Heart right ventricle (tissue), 16 donors: ENCODE measurements at regions not wholly inside any gene's neighbourhood (a gene's known extent, or its start where the extent isn't known, plus 50 kb on each side); places are given as distances from the start of the nearest gene placed in this dataset.

Experiments used
- ATAC-seq, 8 donors: fragments of 200-7000 bp; cut with Tn5 transposase; one replicate each; pipeline ENCODE4 v1.9.1; 2020; ENCODE audit warnings: mild to moderate bottlenecking in 8 of 8, moderate library complexity in 8 of 8, moderate number of reproducible peaks in 1 of 8
- DNase-seq, 2 donors: peaks; one replicate each; pipeline ENCODE4 v3.0.0-alpha.2; 2020
- H3K27ac ChIP-seq, 10 donors: fragments of 200-600 bp; sonication (generic) in 2 of 10; one replicate each; pipeline versions ENCODE4 v1.5.0 to v1.8.0; 2020 to 2022; ENCODE audit warnings: mild to moderate bottlenecking in 3 of 10
- H3K27me3 ChIP-seq, 7 donors: fragments of 200-600 bp; one replicate each; pipeline ENCODE4 v1.8.0; 2021 to 2022; ENCODE audit warnings: mild to moderate bottlenecking in 2 of 7
- H3K36me3 ChIP-seq, 9 donors: fragments of 200-600 bp; sonication (generic) in 1 of 9; one replicate each; pipeline versions ENCODE4 v1.5.0 to v1.8.0; 2020 to 2022; ENCODE audit warnings: mild to moderate bottlenecking in 2 of 9
- H3K4me1 ChIP-seq, 9 donors: fragments of 200-600 bp; sonication (generic) in 1 of 9; one replicate each; pipeline versions ENCODE4 v1.5.0 to v1.8.0; 2020 to 2022; ENCODE audit warnings: mild to moderate bottlenecking in 4 of 9
- H3K4me3 ChIP-seq, 10 donors: fragments of 200-600 bp; sonication (generic) in 2 of 10; one replicate each; pipeline versions ENCODE4 v1.5.0 to v1.8.0; 2020 to 2022; ENCODE audit warnings: mild to moderate bottlenecking in 7 of 10, moderate library complexity in 2 of 10
- H3K9me3 ChIP-seq, 11 donors: fragments of 200-600 bp in 10 of 11; sonication (generic) in 2 of 11; one replicate each; pipeline versions ENCODE4 v1.5.0 to v1.8.0; 2013 to 2022; ENCODE audit warnings: mild to moderate bottlenecking in 2 of 11, control low read depth in 1 of 11, moderate library complexity in 1 of 11
- CTCF ChIP-seq, 9 donors: fragments of 200-600 bp; sonication (generic) in 2 of 9; IDR thresholded peaks; one replicate each; pipeline versions ENCODE4 v1.5.0 to v1.8.0; 2021 to 2022; ENCODE audit warnings: antibody characterized with exemption in 9 of 9, mild to moderate bottlenecking in 5 of 9, moderate library complexity in 1 of 9
- WGBS, 2 donors: extraction: QIAGEN DNeasy Blood & Tissue Kit; methylation state at CpG; one replicate each; pipeline ENCODE4 v1.1.7; 2013; ENCODE audit warnings: inconsistent platforms in 1 of 2; 5-methylcytosine and 5-hydroxymethylcytosine counted together
- intact Hi-C, 10 donors: fragments of 100-400 bp; cut with DNase I; formaldehyde crosslinking; loops; one replicate each; pipeline versions ENCODE4 v1.11.1 to v1.14.2; 2022
- donor health status: Arrhythmogenic right ventricular cardiomyopathy.
- donor health status: ischemic (EF 13 %, LVEDD 7.1; RV severe dilation, severe dysfunction).
- donor health status: healthy with polysubstance abuse.
- donor health status: DM: no; HTN: yes; CAD: no.
- donor health status: DM: no; HTN: no; CAD: no.
- donor health status: ischemic (EF 25% LVEDD 6.9; RV normal size, moderate dysfunction).
- donor health status: ischemic (EF 25% LVEDD 5.7; RV mildly dilated, moderate dysfunction).
- donor health status: healthy.
- donor health status: DM: yes; HTN: yes; CAD: no.
- donor health status: Ischemic cardiomyopathy.
- donor health status: ischemic (EF 35%, LVEDD 5.7; RV mildly dilated, moderate dysfunction).
- donor health status: nonischemic (EF 11% LVEDD 7.7; RV severe dilation, severe dysfunction).
- donor health status: DM: yes; HTN: yes; CAD: no.
- donor health status: PGD.
- donor health status: ischemic (EF 29% LVEDD 5.4; RV normal size, mild dysfunction).
- donor health status: nonischemic (EF 23%, LVEDD 6.1; RV moderate dilation, normal function).

DNA sequence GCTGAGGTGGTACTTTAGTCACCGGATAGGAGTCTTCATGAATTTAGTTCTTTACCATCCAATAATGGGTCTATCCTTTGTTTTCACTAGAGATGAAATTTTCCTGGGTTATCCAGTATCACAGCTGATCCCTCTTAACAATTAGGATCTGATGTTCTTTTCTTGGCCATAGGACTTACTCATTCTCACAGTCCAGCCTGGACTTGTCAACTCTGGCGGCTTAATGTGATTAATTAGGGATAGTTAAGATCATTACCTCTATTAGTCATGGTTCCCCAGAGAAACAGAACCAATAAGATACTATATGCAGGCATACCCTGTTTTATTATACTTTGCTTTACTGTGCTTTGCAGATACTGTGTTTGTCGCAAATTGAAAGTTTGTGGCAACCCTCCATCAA lies 272.7 kb upstream of the FAT4 start:
- no peaks in the 10 kb centered on the region for H3K4me1 ChIP-seq
- WGBS, 2 donors = 90 to 92% methylated on average over 3 of the region's 3 CpGs
- H3K4me3 ChIP-seq = no peak overlapping the region
- no peak for DNase-seq
- peaks cover 0 to 5% (median 0%) of the 10 kb centered on the region in 11 donors for H3K9me3 ChIP-seq
- intact Hi-C loops = no loop called here
- no peaks in the 10 kb centered on the region for H3K27me3 ChIP-seq
- H3K27ac ChIP-seq = no peak overlapping the region
- TF ChIP-seq CTCF (IDR thresholded peaks at IDR 0.05) = no peak
- ATAC-seq = no peak
- no peaks in the 10 kb centered on the region for H3K36me3 ChIP-seq

DNA sequence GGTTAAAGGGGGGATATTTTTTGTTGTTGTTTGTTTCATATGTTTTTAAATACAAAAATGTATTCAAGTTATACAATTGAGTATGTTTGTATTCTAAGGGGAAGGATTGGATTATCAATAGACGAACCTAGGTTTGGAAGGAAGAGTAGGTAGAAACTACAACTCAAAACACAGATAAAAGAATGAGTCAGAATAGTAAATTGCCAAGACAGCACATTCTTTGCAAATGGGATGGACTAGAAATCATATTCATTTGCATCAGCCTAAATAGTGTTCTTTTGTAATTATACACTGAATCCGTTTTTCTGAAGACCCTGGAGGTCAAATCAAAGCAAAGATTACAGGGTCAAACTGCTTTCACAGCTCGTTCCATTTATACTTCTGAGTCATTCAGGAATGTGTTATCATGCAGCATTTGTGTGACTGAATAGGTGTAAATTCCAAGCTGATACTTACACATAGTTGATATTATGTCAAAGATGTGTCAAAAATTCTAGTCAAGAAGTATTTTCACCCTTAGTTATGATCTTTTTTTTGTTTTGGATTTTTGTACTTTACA lies 273.3 kb upstream of the FAT4 start:
- H3K36me3 ChIP-seq = no peaks in the 10 kb centered on the region
- H3K4me1 ChIP-seq = no peaks in the 10 kb centered on the region
- H3K4me3 ChIP-seq = no peak overlapping the region
- no peaks in the 10 kb centered on the region for H3K27me3 ChIP-seq
- DNase-seq (no peak), ATAC-seq (no peak)
- TF ChIP-seq CTCF (IDR thresholded peaks at IDR 0.05) = no peak
- intact Hi-C loops = no loop called here
- WGBS, 2 donors = 35 to 36% methylated on average over 3 of the region's 3 CpGs
- peaks cover 0 to 5% (median 0%) of the 10 kb centered on the region in 11 donors for H3K9me3 ChIP-seq
- H3K27ac ChIP-seq = no peak overlapping the region

DNA sequence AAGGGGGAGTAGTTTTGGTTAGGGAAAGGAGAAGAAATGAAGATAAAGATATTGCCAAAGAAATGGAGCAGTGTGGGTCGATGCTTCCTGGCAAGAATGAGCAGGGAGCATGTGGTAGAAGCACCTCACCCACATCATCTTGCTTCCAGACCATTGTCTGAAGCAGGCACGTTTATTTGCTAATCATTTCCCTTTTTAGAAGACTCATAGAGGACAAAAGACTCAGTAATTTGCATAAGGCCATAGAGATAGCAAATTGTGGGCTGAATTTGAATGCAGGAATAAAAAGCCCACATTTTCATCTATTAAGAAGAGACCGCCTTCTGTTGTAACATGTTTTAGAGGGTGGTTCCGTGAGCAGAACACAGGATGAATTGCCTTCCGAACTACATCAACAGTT lies 275.2 kb upstream of the FAT4 start:
- DNase-seq = no peak
- no peaks in the 10 kb centered on the region for H3K27me3 ChIP-seq
- H3K36me3 ChIP-seq = no peaks in the 10 kb centered on the region
- peaks cover 0 to 9% (median 0%) of the 10 kb centered on the region in 11 donors for H3K9me3 ChIP-seq
- intact Hi-C loops = no loop called here
- ATAC-seq = no peak
- H3K4me3 ChIP-seq = no peak overlapping the region
- H3K4me1 ChIP-seq = no peaks in the 10 kb centered on the region
- WGBS, 2 donors = 74 to 83% methylated on average over 5 of the region's 5 CpGs
- no peak overlapping the region for H3K27ac ChIP-seq
- TF ChIP-seq CTCF (IDR thresholded peaks at IDR 0.05) = no peak

DNA sequence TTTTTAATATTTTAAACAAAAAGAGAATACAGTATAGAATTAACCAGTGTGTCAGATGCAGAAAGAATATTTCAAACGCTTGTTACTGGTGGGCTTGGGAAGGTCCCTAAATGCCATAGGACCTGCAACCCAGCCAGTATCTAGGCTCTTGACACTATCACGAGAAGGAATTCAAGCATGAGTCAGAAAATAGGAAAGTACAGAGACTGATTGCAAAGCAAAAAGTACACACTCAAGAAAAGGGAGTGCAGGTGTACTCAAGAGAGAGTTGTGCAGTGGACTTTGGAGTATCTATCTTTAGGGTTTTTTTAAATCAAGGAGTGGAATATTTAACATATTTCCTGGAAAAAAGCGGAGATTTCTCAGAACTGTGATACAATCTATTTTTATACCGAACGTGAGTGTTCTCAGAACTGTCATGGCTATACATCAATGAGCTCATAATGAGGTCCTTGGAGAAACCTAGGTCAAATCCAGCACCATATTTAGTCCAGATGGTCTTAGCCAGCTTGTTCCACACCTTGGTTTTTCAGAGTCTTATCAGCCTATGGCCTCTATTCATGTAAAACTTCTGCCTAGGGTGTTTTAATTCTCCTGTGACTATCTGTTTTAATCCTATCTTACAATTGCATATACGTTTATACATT lies 291.8 kb upstream of the FAT4 start:
- intact Hi-C loops = no loop called here
- Histone ChIP-seq H3K27me3 (no peaks in the 10 kb centered on the region), H3K36me3 (no peaks in the 10 kb centered on the region), H3K4me3 (no peak overlapping the region), H3K4me1 (no peaks in the 10 kb centered on the region), H3K9me3 (peaks cover 0 to 9% (median 0%) of the 10 kb centered on the region in 11 donors), H3K27ac (no peak overlapping the region)
- WGBS, 2 donors = 56 to 66% methylated on average over 6 of the region's 6 CpGs
- ATAC-seq (no peak), DNase-seq (no peak)
- TF ChIP-seq CTCF (IDR thresholded peaks at IDR 0.05) = no peak
